Left hindlimb (tissue), 1 donor: ENCODE measurements at regions not wholly inside any gene's neighbourhood (a gene's known extent, or its start where the extent isn't known, plus 50 kb on each side); places are given as distances from the start of the nearest gene placed in this dataset.

Experiments used
- DNase-seq: peaks from one replicate; pipeline ENCODE4 v3.0.0-alpha.2; 2018

GRCh38 chr4:144202081-144202480 is 61.6 kb upstream of the GYPA start:
- no peak for DNase-seq

GRCh38 chr4:144203155-144203554 is 62.6 kb upstream of the GYPA start:
- no peak for DNase-seq

DNA sequence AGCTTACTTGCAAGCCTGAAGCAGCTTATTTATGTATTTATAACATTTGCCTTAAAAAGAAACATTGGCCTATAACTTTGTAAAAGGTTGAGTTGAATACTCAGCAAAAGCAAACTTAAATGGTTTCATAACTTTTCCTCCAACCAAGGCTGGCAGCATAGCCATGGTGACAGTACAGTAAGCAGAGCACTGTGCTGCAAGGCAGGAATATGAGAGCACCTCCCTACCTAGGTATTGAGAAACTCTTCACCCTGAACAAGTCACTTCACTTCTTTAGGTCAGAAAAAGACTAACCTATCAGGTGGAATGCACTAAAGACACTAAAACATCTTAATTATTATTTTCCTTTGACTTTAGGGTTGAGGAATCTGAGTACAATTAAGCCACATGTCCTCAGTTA is 63.9 kb upstream of the GYPA start:
- DNase-seq: no peak

- DNase-seq: no peak
These were observed 66.2 kb upstream of the GYPA start for GRCh38 chr4:144206711-144207110.

DNA sequence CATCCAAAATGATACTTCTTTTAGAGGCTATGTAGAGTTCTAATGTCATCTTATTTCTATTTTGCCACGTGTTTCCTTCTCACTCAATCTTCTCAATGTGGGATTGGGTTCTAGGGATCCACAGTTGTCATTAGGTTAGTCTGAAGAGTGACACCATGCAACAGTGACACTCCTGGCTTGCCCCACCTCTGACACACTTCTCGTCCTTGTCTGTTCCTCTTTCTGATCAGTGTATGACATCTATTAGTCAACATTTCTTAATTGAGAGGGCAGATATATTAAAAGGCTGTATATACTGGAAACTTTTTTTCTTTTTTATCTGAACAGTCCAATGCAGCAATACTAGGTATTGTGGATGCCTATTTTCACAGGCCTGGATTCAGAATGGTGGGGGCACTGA is 67.6 kb upstream of the GYPA start:
- DNase-seq: no peak

GRCh38 chr4:144209491-144209890 is 69.0 kb upstream of the GYPA start:
- no peak for DNase-seq

DNA sequence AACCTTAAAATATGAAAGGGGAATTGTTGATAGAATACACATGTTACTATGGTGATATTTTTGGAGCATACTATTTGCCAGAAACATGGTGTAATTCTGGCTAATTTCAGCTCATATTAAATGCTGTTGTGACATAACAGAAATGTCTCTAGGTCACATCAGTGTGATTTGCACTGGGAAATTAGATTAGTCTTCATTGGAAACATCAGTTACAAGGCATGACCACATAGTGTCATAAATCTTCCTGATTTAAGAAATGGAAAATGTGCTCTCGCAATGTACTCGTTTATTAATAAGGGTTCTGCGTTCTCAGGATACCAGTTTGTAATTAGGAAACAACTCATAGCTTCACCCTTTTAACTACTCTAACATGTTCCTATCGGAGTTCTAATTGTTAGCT is 72.9 kb upstream of the GYPA start:
- DNase-seq: no peak

DNA sequence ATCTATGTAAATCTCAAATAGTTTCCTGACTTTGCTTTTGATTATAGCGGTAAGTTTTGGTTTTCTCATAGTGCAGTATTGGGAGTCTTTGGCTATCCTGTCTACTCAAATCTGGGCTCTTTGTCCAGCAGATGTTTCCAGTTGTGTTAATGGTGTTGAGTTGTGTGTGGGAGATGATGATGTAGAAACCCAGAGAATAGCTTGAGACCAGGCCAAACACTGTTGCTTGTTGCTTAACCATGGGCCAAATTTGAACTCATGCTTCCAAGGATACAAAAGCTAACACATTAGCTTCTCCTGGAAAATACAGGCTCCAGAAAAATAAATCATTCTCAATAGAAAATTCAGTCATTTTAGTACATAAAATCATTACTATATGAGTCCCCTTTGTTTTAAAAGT is 82.6 kb upstream of the GYPA start:
- no peak for DNase-seq

DNA sequence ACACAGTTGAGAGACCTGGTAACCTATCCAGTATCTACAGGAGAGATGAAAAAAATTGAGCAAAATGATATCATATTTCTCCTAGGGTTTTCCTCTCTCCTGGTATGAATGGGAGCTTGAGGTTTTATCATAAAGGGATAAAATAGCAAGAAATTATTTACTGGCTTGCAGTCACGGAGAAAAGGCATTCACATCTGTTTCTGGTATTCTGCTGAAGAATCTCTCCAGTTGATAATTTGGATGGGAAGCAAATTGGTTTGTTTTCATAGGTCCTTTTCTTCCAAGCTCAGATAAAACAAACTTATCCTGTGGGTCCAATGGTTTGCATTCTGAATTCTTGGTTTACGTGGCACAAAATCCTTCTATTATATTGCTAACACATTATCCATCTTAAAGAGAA is 83.1 kb upstream of the GYPA start:
- no peak for DNase-seq

DNA sequence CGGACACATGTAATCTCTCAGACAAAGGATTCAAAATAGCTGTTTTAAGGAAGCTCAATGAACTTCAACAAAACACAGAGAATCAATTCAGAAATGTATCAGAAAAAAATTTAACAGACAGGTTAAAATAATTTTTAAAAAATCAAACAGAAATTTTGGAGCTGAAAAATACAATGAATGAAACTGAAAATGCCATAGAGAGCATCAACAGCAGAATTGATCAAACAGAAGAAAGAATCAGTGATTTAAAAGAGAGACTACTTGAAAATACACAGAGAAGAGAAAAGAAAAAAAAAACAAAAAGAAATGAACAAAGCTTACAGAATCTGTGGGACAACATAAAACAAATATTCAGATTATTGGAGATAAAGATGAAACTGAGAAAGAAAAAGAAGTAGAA is 118.8 kb upstream of the GYPA start:
- DNase-seq: no peak

- no peak for DNase-seq
These were observed 126.6 kb upstream of the GYPA start for GRCh38 chr4:144267084-144267483.

DNA sequence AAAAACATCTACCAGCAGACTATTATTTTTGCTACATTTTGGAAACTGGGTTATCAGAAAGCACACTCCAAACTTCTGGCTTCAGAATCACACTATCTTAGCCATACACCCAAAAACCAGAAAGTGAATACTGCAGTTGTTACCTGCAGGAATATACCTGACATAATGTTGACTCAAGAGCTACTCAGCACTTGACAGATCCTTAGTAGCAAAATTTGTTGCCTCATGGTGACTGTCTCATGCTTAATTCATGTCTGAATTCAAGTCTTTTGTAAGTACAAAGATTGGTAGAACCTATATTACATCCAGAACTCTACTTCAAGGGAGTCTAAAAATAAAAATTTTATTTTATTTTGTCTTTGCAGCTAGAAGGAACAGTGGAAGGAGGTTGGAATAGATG is 140.2 kb upstream of the GYPA start:
- no peak for DNase-seq

- DNase-seq: no peak
These were observed 143.0 kb upstream of the GYPA start for GRCh38 chr4:144283526-144283925.

DNA sequence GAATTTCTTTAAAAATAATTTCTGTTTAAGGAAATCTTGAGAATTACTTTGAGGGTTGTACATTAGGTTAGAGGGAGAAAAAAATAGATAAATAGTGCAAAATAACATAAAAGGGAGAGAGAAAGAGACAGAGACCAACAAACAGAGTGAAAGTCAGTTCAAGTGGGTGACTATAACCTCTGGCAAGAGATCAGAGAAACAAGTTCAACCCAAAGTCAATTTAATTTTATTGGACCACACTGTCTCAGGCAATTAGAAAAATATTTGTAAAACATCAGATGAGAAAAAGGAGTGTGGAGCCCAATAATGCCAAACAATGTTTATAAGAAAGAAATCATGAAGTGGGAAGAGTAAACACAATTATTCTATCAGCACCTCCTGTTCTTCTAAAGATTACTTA is 143.5 kb upstream of the GYPA start:
- DNase-seq: no peak

- DNase-seq: no peak
These were observed 147.7 kb upstream of the GYPA start for GRCh38 chr4:144288011-144288903.

DNA sequence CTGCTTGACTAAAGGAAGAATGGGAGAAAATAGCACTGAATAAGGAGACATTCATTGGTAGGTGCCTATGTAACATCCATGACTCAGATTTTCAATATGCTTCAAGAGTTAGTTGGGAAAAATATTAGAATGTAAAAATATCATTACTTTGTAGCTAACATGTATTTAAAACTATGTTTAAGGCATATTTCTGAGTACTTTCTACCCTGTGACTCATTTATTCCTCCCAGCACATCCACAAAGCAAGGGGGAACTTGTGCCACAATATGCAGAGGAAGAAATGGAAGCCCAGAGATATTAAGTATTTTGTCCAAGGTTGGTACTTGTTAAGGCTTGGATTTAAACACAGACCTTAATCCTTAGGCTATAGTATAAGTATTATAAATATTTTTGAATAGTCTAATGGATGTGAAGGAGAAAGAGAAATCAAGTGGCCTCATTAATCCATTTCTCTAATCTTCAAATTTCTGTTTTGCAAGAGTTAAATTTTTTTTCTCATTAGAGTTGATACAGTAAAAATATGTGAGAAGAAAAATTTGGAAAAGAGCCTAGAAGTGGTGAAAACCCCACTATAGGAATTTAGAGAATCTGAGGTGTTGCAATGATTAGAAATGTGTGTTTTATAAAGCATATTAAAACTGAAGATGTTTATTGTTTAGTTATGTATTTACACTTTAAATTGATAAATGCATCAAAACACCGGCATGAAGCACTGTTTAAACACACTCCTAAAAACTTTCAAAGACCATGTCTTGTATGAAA is 149.3 kb upstream of the GYPA start:
- no peak for DNase-seq

- DNase-seq: no peak
These were observed 150.6 kb upstream of the GYPA start for GRCh38 chr4:144291164-144291563.

GRCh38 chr4:144294211-144294610 is 153.7 kb upstream of the GYPA start:
- no peak for DNase-seq

- DNase-seq: no peak
These were observed 154.9 kb upstream of the GYPA start for GRCh38 chr4:144295286-144295995.

DNA sequence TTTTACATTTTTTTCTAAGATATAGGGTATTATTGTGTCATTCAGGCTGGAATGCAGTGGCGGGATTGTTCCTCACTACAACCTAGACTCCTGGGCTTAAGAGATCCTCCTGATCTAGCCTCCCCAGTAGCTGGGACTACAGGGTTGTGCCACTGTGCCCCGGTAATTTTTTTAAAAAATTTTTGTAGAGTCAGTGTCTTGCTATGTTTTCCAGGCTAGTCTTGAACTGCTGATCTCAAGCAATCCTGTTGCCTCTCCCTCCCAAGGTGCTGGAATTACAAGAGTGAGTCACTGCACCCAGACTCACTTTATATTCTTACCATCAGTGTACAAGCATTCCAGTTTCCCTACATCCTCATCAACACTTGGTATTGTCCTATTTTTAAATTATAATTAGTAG is 156.4 kb upstream of the GYPA start:
- DNase-seq: no peak

GRCh38 chr4:144298519-144298918 is 158.0 kb upstream of the GYPA start:
- DNase-seq: no peak

DNA sequence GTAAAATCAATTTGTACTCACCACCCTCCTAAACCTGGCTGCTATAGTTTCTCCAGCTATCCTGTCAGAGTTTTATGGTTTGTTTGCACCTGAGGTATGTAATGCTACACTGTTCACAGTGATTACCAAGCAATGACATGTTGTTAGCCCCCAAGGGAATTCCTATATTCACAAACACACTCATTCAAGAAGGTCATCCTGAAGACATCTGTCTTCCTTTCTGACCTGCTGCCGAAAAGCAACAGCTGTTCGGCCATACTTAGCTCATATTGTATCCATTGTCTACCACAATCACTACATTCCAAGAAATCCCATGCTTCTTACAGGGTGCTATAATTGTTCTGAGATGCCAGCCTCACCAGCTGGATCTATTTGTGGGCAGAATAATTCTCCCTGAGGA is 160.1 kb upstream of the GYPA start:
- DNase-seq: no peak

DNA sequence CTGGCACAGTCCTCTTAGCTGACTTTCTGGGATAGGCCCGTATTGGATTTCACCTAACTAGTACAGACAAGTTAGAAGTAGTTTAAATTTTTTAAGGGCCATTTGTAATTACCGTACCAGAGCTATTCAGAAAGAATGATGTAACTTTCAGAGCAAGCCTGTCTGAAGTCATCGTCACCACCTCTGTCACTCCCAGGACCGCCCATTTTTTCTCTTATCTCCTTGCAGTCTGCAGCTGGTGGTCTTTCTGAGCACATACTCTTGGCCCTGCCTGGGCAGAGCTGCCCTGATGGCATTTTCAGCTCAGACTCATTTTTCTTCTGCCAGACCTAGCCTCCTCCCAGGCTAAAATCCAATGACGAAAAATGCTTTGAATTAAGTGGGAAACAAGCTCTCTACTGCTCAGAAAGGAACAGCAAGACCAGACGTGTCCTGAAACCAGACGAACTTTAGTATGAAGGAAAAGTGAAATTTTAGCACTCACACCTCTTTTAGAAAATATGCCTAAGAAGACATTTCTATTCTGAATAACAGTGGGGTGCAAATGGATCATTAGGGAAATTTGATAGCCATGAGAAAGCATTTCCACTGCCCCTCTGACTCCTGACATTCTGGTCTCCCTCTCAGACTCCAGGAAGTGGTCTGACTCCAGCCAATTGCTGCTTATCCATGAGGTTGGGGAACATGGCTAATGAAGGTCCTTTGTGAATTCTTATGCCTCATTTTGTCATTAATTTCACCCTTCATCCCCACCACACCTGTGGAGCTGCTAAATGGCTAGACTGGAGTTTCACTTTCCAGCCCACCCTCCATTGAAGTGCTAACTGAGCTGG is 162.4 kb upstream of the GYPA start:
- DNase-seq: no peak
